GM18502 (cell line): ENCODE measurements at regions not wholly inside any gene's neighbourhood (a gene's known extent, or its start where the extent isn't known, plus 50 kb on each side); places are given as distances from the start of the nearest gene placed in this dataset.
"Not testable (repeated sequence)": the region's sequence is repeated elsewhere in the genome, so short reads cannot be mapped to it uniquely, and the experiment has no call there.

Experiments used
- ATAC-seq: cut with Tn5 transposase; IDR thresholded peaks from one replicate; pipeline ENCODE4 v1.9.1; 2021; ENCODE audit warnings: mild to moderate bottlenecking; ENCODE audit not compliant: unreplicated experiment, poor library complexity

- no peak for ATAC-seq
These were observed 149.4 kb downstream of the BRD1 start for GRCh38 chr22:49678137-49678841.

DNA sequence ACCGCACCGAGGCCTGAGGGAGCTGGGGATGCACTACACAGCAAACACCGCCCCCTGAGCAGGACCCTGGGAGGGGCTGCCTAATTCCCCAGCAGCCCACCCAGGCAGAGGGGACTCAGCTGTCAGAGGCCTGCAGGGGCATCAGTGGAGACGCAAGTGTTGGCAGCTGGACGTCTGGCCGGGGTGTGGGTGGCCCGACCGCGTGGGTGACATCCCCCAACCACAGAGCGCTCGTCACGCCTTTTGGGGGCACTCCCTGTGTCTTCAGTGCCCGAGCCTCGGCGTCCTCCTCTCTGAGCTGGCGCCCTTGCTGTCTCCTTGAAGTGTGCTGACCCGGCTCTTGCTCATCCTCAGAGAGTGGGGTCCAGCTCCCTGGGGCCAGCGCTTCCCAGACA, 150.2 kb downstream of the BRD1 start:
- no peak for ATAC-seq

DNA sequence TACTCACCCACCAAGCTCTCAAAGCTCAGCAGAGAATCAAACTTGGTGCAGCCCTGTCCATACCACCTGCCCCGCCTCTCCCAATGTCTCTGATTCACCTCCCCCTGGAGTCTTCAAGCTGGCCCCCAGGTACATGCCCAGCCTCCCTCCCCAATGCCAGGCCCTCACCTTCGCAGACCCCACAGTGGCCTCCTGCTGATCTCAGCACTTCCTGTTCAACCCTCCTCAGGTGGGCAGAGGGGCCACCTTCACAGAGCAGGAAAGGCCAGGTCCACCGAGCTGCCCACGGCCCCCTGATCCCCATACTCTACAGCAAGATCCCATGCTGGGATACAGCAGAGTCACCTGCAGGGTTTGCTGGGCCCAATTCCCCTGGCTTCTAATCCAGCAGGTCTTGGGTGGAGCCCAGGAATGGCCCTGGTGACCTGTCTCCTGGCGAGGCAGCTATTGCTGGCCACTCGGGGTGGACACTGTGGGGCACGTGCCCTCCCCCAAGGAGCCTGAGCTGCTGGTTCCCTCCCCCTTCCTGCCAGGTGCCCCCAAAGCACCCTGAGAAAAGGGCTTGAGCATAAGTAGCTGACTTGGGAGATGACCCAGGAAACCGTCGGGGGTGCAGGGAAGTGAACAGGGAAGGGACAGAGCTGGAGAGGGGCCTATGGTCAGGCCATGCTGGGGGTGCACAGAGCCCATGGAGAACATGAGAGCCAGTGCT, 150.7 kb downstream of the BRD1 start:
- ATAC-seq, result no peak

- ATAC-seq, result no peak
These were observed 151.4 kb downstream of the BRD1 start for GRCh38 chr22:49676230-49676629.

DNA sequence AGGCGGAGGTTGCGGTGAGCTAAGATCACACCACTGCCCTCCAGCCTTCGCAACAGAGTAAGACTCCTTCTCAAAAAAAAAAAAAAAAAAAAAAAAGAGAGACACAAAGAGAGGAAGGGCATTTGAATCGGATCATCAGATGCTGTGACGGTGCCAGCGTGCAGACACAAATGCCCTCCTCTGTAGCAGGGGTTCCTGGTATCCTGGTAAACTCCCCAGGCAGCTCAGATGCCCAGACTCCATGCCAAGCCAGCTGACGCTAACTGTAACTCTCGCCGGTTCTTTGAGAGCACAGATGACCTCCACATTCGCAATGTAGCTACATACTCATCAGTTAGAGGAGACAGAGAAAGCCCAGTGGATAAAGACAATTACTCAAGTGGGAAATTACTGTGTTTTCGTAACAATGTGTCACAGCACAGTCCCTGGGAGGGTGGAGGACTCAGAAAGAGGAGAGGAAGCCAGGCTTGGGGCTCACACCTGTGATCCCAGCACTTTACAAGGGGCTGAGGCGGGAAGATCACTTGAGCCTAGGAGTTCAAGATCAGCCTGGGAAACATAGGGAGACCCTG, 153.1 kb downstream of the BRD1 start:
- no peak for ATAC-seq

- no peak for ATAC-seq
These were observed 154.6 kb downstream of the BRD1 start for GRCh38 chr22:49673048-49673447.

GRCh38 chr22:49672014-49672516, 155.6 kb downstream of the BRD1 start:
- no peak for ATAC-seq

DNA sequence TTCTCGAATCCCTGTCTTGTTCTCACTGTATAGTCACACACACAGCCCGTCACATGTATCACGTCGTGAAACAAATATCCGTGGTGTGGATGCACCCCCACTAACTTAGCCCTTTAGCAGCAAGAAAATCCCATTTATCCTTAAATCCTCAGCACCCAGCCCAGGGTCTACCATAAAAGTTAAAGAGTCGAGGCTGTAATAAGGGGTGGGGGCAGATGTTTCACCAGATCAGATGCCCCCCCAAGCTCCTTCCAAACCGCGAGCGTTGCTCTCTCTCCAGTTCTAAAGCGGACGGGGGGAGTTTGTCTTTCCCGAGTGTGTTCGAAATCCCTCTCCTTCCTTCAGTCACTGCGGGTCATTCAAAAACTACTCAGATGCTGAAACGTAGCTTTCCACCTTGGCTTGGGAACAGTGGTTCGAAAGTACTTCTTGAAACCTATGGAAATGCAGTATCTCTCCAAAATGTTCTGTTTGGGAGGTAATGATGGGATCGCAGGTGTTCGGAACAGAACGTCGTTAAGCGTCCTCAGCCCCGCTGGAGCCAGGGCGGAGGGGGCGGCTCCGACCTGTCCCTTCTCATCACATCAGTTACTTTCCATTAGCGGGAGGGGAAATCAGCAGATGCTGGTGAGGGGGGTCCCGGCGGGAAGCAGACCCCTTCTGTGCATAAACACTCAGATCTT, 156.2 kb downstream of the BRD1 start:
- no peak for ATAC-seq

- ATAC-seq, result no peak
These were observed 157.0 kb downstream of the BRD1 start for GRCh38 chr22:49670456-49671330.

GRCh38 chr22:49669969-49670455, 157.7 kb downstream of the BRD1 start:
- ATAC-seq, result not testable (repeated sequence)

DNA sequence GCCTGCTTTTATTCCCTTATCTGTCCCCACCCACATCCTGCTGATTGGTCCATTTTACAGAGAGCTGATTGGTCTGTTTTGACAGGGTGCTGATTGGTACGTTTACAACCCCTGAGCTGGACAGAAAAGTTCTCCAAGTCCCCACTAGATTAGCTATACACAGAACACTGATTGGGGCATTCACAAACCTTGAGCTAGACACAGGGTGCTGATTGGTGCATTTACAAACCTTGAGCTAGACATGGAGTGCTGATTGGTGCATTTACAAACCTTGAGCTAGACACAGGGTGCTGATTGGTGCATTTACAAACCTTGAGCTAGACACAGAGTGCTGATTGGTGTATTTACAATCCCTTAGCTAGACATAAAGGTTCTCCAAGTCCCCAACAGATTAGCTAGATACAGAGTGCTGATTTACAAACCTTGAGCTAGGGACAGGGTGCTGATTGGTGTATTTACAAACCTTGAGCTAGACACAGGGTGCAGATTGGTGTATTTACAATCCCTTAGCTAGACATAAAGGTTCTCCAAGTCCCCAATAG, 158.2 kb downstream of the BRD1 start:
- not testable (repeated sequence) for ATAC-seq

DNA sequence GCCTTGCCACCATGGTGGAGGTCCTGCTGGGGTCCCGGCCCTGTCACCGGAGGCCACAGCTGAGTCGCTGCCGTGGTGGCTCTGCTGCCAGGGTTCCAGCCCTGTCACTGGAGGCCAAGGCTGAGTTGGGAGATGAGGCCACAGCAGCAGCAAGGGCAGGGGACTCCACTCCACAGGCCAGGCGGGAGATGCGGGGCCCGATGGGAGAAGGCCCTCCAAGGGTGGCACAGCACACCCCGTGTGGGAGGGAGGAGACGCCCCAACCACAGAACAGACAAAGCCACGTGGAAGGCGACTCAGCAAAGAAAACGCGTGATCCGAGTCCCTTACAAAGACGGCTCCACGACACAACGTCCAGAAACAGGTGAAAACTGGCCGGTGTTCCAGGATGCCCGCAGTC, 159.3 kb downstream of the BRD1 start:
- ATAC-seq, result no peak

DNA sequence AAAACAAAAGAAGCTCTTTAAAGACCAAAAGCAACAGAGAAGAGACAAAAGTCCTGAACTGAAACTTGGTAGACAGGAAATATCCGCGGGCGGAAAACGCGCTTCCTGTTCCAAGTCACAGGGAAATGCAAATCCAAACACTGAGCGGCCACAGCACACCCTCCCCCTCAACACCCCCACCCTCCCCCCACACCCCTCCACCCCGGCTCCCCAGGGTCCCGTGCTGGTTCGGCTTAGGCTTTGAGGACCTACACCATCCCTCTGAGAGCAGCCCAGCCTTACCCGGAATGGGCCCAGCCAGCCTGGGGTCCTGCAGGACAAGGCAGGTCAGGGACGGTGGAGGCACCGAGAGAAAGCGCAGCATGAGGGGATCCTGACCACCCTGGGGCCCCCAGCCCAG, 160.4 kb downstream of the BRD1 start:
- ATAC-seq, result no peak

DNA sequence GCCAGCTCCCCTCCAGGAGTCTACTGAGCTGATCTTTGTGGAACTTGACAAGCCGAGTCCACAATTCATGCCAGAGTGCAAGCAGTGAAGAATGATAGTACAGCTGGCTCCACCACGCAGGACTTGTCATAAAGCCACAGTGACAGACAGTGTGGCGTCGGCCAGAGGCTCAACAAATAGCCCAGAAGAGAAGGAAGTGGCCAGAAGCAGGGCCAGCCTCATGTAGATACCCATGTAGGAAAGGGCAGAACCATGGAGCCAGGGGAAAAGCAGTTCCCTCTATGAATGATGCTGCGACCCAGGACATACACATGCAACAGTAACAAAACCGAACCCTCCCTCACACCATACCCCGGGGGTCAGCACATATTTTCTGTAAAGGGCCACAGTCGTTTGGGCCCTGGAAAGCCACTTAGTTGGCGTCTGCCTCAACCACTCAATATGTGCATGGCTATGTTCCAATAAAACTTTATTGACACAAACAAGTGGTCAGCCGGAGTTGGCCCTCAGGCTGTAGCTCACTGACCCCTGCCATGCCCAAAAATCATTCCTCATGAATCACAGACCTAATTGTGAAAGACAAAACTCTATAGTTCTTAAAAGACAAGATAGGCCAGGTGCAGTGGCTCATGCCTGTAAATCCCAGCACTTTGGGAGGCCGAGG, 161.4 kb downstream of the BRD1 start:
- ATAC-seq, result no peak

- no peak for ATAC-seq
These were observed 162.8 kb downstream of the BRD1 start for GRCh38 chr22:49664891-49665290.

DNA sequence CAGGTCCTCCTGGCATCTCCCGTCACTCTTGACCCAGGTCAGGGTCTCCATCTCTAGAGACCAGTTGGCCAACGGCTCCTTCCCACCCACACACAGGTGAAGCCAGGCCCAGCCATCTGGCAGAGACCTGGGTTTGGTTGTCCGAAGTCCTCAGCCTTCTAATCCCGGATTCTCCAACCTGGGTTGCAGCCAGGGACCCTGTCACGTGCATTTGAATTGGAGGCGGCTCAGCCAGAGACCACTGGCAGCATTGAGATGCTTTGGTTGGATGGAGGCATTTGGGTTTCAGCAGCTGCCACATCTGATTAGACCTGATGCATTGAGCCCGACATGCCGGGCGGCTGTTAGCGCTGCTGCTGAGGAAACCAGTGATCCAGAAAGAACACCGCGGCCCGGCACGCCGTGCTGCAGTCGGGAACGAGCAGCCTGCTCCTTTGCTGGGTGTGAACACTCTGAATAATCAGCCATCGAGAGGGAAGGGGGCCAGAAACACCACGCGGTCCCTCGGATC, 163.2 kb downstream of the BRD1 start:
- no peak for ATAC-seq

GRCh38 chr22:49663823-49664222, 163.8 kb downstream of the BRD1 start:
- ATAC-seq, result no peak

DNA sequence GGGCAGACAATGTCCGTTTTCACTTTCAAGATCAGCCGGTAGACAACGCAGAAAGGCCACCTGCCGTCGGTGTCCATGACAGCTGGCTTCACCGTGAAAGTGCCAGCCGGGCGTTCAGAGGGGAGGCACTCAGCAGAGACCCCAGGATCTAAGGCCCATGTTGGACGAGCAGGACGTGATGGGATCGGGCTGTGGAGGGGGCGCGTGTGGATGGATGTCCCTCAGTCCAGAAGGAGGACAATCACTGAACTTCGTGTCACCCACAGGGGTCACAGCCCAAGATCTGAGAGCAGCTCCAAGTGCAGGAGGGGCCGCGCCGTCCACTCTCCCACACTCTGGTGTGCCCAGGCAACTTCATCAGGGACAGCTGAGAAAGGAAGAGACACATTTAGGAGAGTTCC, 164.4 kb downstream of the BRD1 start:
- ATAC-seq, result no peak

DNA sequence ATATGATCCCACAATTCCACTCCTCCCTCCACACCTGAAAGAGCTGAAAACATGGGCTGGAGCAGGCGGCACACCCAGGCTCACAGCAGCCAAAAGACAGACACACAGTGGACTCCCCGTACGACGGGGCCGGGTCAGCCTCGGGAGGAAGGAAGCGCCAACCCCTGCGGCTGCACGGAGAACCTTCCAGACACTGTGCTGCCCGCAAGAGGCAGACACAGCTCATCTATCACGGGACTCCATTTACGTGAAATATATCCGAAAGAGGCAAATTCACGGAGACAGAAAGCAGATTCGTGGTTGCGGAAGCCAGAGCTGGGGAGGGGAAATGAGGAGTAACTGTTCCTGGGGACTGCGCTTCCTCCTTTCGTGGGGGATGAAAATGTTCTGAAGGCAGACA, 165.0 kb downstream of the BRD1 start:
- no peak for ATAC-seq
